Neural cell (in vitro differentiated cells): ENCODE measurements at regions not wholly inside any gene's neighbourhood (a gene's known extent, or its start where the extent isn't known, plus 50 kb on each side); places are given as distances from the start of the nearest gene placed in this dataset.

Experiments used
- EP300 ChIP-seq: fragments of 450-650 bp; conservative IDR thresholded peaks from 2 replicates; pipeline ENCODE4 v1.6.1; 2014; ENCODE audit warnings: antibody characterized with exemption, mild to moderate bottlenecking, moderate library complexity; ENCODE audit not compliant: poor library complexity, severe bottlenecking
- EZH2 ChIP-seq: fragments of 200-600, 300-800 bp; shearing (Covaris generic), sonication (generic); IDR thresholded peaks from 2 replicates; pipeline ENCODE4 v1.6.1; 2014; ENCODE audit warnings: antibody characterized with exemption, low read length, borderline replicate concordance, mild to moderate bottlenecking; ENCODE audit not compliant: insufficient read depth, poor library complexity, severe bottlenecking
- MXI1 ChIP-seq: fragments of 450-650 bp; conservative IDR thresholded peaks from 2 replicates; pipeline ENCODE4 v1.6.1; 2014; ENCODE audit warnings: antibody characterized with exemption, mild to moderate bottlenecking; ENCODE audit not compliant: poor library complexity, severe bottlenecking
- POLR2AphosphoS5 ChIP-seq: IDR thresholded peaks from 2 replicates; pipeline ENCODE4 v1.6.1; 2012
- RAD21 ChIP-seq: fragments of 450-650 bp; conservative IDR thresholded peaks from 2 replicates; pipeline ENCODE4 v1.6.1; 2014; ENCODE audit warnings: antibody characterized with exemption, mild to moderate bottlenecking, moderate library complexity
- REST ChIP-seq: IDR thresholded peaks from 2 replicates; pipeline ENCODE4 v1.6.1; 2012; ENCODE audit warnings: borderline replicate concordance
- SMC3 ChIP-seq: fragments of 450-650 bp; conservative IDR thresholded peaks from 2 replicates; pipeline ENCODE4 v1.6.1; 2014; ENCODE audit warnings: antibody characterized with exemption, mild to moderate bottlenecking, moderate library complexity; ENCODE audit not compliant: poor library complexity
- TAF1 ChIP-seq: IDR thresholded peaks from 2 replicates; pipeline ENCODE4 v1.6.1; 2012; ENCODE audit warnings: low read depth
- TF ChIP-seq, protein P1 (sequence below): fragments of 450-650 bp; IDR thresholded peaks from 2 replicates; pipeline ENCODE4 v1.5.1; 2014; ENCODE audit warnings: antibody characterized with exemption, mild to moderate bottlenecking, moderate library complexity; ENCODE audit not compliant: poor library complexity, severe bottlenecking

DNA sequence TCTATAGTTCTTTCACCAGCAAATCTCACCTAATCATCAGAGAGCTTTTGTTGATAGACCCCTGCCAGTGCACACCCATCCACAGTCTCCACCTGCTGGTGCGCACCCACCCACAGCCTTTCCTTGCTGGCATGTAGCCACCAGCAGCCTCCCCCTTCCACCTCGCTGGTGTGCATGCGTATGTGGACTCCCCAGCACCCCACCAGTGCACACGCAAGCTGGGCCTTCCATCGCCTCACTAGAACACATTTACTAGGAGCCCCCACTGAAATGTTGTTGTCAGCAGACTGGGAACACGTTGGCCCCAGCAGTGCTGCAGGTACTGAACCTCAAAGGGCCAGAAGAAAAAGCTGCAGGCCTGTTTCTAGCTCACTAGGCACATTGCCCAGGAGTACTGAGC lies 104.9 kb upstream of the ZWINT start:
- TF ChIP-seq REST (no peak), EP300 (no peak), TAF1 (no peak), EZH2 (no peak), POLR2AphosphoS5 (no peak), MXI1 (no peak), RAD21 (no peak), SMC3 (no peak)
- TF ChIP-seq, protein P1, sequence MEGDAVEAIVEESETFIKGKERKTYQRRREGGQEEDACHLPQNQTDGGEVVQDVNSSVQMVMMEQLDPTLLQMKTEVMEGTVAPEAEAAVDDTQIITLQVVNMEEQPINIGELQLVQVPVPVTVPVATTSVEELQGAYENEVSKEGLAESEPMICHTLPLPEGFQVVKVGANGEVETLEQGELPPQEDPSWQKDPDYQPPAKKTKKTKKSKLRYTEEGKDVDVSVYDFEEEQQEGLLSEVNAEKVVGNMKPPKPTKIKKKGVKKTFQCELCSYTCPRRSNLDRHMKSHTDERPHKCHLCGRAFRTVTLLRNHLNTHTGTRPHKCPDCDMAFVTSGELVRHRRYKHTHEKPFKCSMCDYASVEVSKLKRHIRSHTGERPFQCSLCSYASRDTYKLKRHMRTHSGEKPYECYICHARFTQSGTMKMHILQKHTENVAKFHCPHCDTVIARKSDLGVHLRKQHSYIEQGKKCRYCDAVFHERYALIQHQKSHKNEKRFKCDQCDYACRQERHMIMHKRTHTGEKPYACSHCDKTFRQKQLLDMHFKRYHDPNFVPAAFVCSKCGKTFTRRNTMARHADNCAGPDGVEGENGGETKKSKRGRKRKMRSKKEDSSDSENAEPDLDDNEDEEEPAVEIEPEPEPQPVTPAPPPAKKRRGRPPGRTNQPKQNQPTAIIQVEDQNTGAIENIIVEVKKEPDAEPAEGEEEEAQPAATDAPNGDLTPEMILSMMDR, result no peak
